Activated CD4-positive, alpha-beta memory T cell treated with anti-CD3 and anti-CD28 coated beads for 36 hours (primary cell): ENCODE measurements at regions not wholly inside any gene's neighbourhood (a gene's known extent, or its start where the extent isn't known, plus 50 kb on each side); places are given as distances from the start of the nearest gene placed in this dataset.
"Not testable (repeated sequence)": the region's sequence is repeated elsewhere in the genome, so short reads cannot be mapped to it uniquely, and the experiment has no call there.

Experiments used
- CTCF ChIA-PET: fragments of 350-600 bp; sonication (Branson Sonifier 250); formaldehyde crosslinking; loops from one replicate; lab custom pipeline; 2021; ENCODE audit warnings: antibody characterized with exemption, inconsistent platforms; lab: Charles Lee
- POLR2A ChIA-PET: fragments of 350-600 bp; sonication (Branson Sonifier 250); formaldehyde crosslinking; loops from one replicate; lab custom pipeline; 2021; ENCODE audit warnings: antibody characterized with exemption; lab: Charles Lee
- DNase-seq: peaks from one replicate; pipeline ENCODE4 v3.0.0-alpha.2; 2020
- H3K27ac Mint-ChIP-seq: one replicate; pipeline ENCODE4 v1.8.0; 2021; ENCODE audit warnings: mixed read lengths
- H3K27me3 Mint-ChIP-seq: one replicate; pipeline ENCODE4 v1.8.0; 2021; ENCODE audit warnings: mixed read lengths
- H3K36me3 Mint-ChIP-seq: one replicate; pipeline ENCODE4 v1.8.0; 2021; ENCODE audit warnings: mixed read lengths
- H3K4me1 Mint-ChIP-seq: one replicate; pipeline ENCODE4 v1.8.0; 2021; ENCODE audit warnings: low read depth, mixed read lengths
- H3K4me3 Mint-ChIP-seq: one replicate; pipeline ENCODE4 v1.8.0; 2021; ENCODE audit warnings: mild to moderate bottlenecking, mixed read lengths
- H3K9me3 Mint-ChIP-seq: one replicate; pipeline ENCODE4 v1.8.0; 2021; ENCODE audit warnings: mixed read lengths
- intact Hi-C: fragments of 100-400 bp; cut with micrococcal nuclease; formaldehyde crosslinking; loops from one replicate; pipeline ENCODE4 v1.15.1; 2023

GRCh38 chr7:13021566-13022300, 334.3 kb downstream of the ARL4A start:
- Mint-ChIP-seq H3K4me3 (no peak overlapping the region), H3K27ac (no peak overlapping the region), H3K27me3 (peaks cover 2% of the 10 kb centered on the region), H3K9me3 (no peaks in the 10 kb centered on the region), H3K36me3 (no peaks in the 10 kb centered on the region), H3K4me1 (no peaks in the 10 kb centered on the region)
- no peak for DNase-seq
- intact Hi-C loops = no loop called here
- ChIA-PET CTCF (no interaction called here), POLR2A (no interaction called here)

- POLR2A ChIA-PET = no interaction called here
- CTCF ChIA-PET = no interaction called here
- Mint-ChIP-seq H3K4me3 (no peak overlapping the region), H3K27me3 (no peaks in the 10 kb centered on the region), H3K9me3 (no peaks in the 10 kb centered on the region), H3K36me3 (no peaks in the 10 kb centered on the region), H3K27ac (no peak overlapping the region), H3K4me1 (no peaks in the 10 kb centered on the region)
- DNase-seq = no peak
- intact Hi-C loops = no loop called here
These were observed 336.8 kb downstream of the ARL4A start for GRCh38 chr7:13024121-13024674.

GRCh38 chr7:13025043-13025442, 337.6 kb downstream of the ARL4A start:
- H3K9me3 Mint-ChIP-seq, intact Hi-C loops, POLR2A ChIA-PET, H3K36me3 Mint-ChIP-seq, DNase-seq, H3K27me3 Mint-ChIP-seq, CTCF ChIA-PET, H3K27ac Mint-ChIP-seq, H3K4me1 Mint-ChIP-seq, H3K4me3 Mint-ChIP-seq: not testable (repeated sequence)

- DNase-seq = no peak
- Mint-ChIP-seq H3K27me3 (no peaks in the 10 kb centered on the region), H3K4me3 (no peak overlapping the region), H3K36me3 (no peaks in the 10 kb centered on the region), H3K27ac (no peak overlapping the region), H3K9me3 (no peaks in the 10 kb centered on the region), H3K4me1 (no peaks in the 10 kb centered on the region)
- ChIA-PET CTCF (no interaction called here), POLR2A (no interaction called here)
- intact Hi-C loops = no loop called here
These were observed 339.9 kb downstream of the ARL4A start for GRCh38 chr7:13027321-13027720.

- H3K4me1 Mint-ChIP-seq = no peaks in the 10 kb centered on the region
- H3K9me3 Mint-ChIP-seq = no peaks in the 10 kb centered on the region
- no peaks in the 10 kb centered on the region for H3K36me3 Mint-ChIP-seq
- H3K27ac Mint-ChIP-seq = no peak overlapping the region
- no peak for DNase-seq
- intact Hi-C loops = no loop called here
- POLR2A ChIA-PET = no interaction called here
- H3K27me3 Mint-ChIP-seq = no peaks in the 10 kb centered on the region
- H3K4me3 Mint-ChIP-seq = no peak overlapping the region
- CTCF ChIA-PET = interaction anchor here (0.6 kb wide), 1 partner anchor 338 kb away, joined by 3 read pairs; no protein-coding TSS in a partner anchor
These were observed 340.8 kb downstream of the ARL4A start for GRCh38 chr7:13028036-13028824.

GRCh38 chr7:13028825-13029099, 341.3 kb downstream of the ARL4A start:
- Mint-ChIP-seq H3K27ac (no peak overlapping the region), H3K9me3 (no peaks in the 10 kb centered on the region), H3K4me1 (no peaks in the 10 kb centered on the region), H3K27me3 (no peaks in the 10 kb centered on the region), H3K4me3 (no peak overlapping the region), H3K36me3 (no peaks in the 10 kb centered on the region)
- ChIA-PET CTCF (no interaction called here), POLR2A (no interaction called here)
- no peak for DNase-seq
- intact Hi-C loops = no loop called here

- ChIA-PET CTCF (no interaction called here), POLR2A (interaction anchor here (0.7 to 1.0 kb wide), 2 partner anchors 89 to 232 kb away, joined by 3 read pairs; no protein-coding TSS in a partner anchor)
- no peak overlapping the region for H3K4me3 Mint-ChIP-seq
- H3K36me3 Mint-ChIP-seq = no peaks in the 10 kb centered on the region
- no peaks in the 10 kb centered on the region for H3K9me3 Mint-ChIP-seq
- no peaks in the 10 kb centered on the region for H3K4me1 Mint-ChIP-seq
- no peak for DNase-seq
- peaks cover under 1% of the 10 kb centered on the region for H3K27me3 Mint-ChIP-seq
- no peak overlapping the region for H3K27ac Mint-ChIP-seq
- intact Hi-C loops = no loop called here
These were observed 344.0 kb downstream of the ARL4A start for GRCh38 chr7:13031468-13031867.

- ChIA-PET CTCF (no interaction called here), POLR2A (interaction anchor here (0.7 kb wide), 1 partner anchor 233 kb away, joined by 3 read pairs; no protein-coding TSS in a partner anchor)
- Mint-ChIP-seq H3K36me3 (no peaks in the 10 kb centered on the region), H3K27ac (no peak overlapping the region), H3K9me3 (no peaks in the 10 kb centered on the region), H3K4me3 (no peak overlapping the region), H3K27me3 (peaks cover 1% of the 10 kb centered on the region), H3K4me1 (no peaks in the 10 kb centered on the region)
- no peak for DNase-seq
- intact Hi-C loops = no loop called here
These were observed 344.7 kb downstream of the ARL4A start for GRCh38 chr7:13032084-13032483.

- ChIA-PET CTCF (no interaction called here), POLR2A (no interaction called here)
- Mint-ChIP-seq H3K9me3 (no peaks in the 10 kb centered on the region), H3K27ac (no peak overlapping the region), H3K4me3 (no peak overlapping the region), H3K4me1 (no peaks in the 10 kb centered on the region), H3K27me3 (peaks cover 1% of the 10 kb centered on the region), H3K36me3 (no peaks in the 10 kb centered on the region)
- no peak for DNase-seq
- intact Hi-C loops = no loop called here
These were observed 345.1 kb downstream of the ARL4A start for GRCh38 chr7:13032576-13032975.

- POLR2A ChIA-PET = no interaction called here
- no peaks in the 10 kb centered on the region for H3K4me1 Mint-ChIP-seq
These were observed 347.3 kb downstream of the ARL4A start for GRCh38 chr7:13034693-13035092.

GRCh38 chr7:13035233-13035632, 347.8 kb downstream of the ARL4A start:
- no peak overlapping the region for H3K4me3 Mint-ChIP-seq

More at GRCh38 chr7:13034693-13035092, 347.3 kb downstream of the ARL4A start:
- DNase-seq = no peak
- no peak overlapping the region for H3K4me3 Mint-ChIP-seq
- H3K27ac Mint-ChIP-seq = no peak overlapping the region
- CTCF ChIA-PET = no interaction called here
- no peaks in the 10 kb centered on the region for H3K9me3 Mint-ChIP-seq
- no peaks in the 10 kb centered on the region for H3K36me3 Mint-ChIP-seq
- intact Hi-C loops = no loop called here
- H3K27me3 Mint-ChIP-seq = peaks cover 5% of the 10 kb centered on the region

GRCh38 chr7:13036256-13036780, 348.9 kb downstream of the ARL4A start:
- no peak overlapping the region for H3K4me3 Mint-ChIP-seq
- peaks cover 5% of the 10 kb centered on the region for H3K27me3 Mint-ChIP-seq
- H3K27ac Mint-ChIP-seq = no peak overlapping the region
- intact Hi-C loops = no loop called here
- DNase-seq = no peak
- no peaks in the 10 kb centered on the region for H3K9me3 Mint-ChIP-seq
- H3K4me1 Mint-ChIP-seq = no peaks in the 10 kb centered on the region
- ChIA-PET POLR2A (no interaction called here), CTCF (no interaction called here)
- H3K36me3 Mint-ChIP-seq = no peaks in the 10 kb centered on the region

More at GRCh38 chr7:13035233-13035632, 347.8 kb downstream of the ARL4A start:
- POLR2A ChIA-PET = no interaction called here
- H3K27me3 Mint-ChIP-seq = peaks cover 5% of the 10 kb centered on the region
- no peak overlapping the region for H3K27ac Mint-ChIP-seq
- no peaks in the 10 kb centered on the region for H3K4me1 Mint-ChIP-seq
- no peaks in the 10 kb centered on the region for H3K36me3 Mint-ChIP-seq
- intact Hi-C loops = no loop called here
- CTCF ChIA-PET = no interaction called here
- H3K9me3 Mint-ChIP-seq = no peaks in the 10 kb centered on the region
- no peak for DNase-seq
